Activated T-cell treated with anti-CD3 and anti-CD28 coated beads for 24 hours (primary cell): ENCODE measurements at regions not wholly inside any gene's neighbourhood (a gene's known extent, or its start where the extent isn't known, plus 50 kb on each side); places are given as distances from the start of the nearest gene placed in this dataset.

Experiments
- DNase-seq: peaks from one replicate; pipeline ENCODE4 v3.0.0-alpha.2; 2020; ENCODE audit warnings: low read depth

DNA sequence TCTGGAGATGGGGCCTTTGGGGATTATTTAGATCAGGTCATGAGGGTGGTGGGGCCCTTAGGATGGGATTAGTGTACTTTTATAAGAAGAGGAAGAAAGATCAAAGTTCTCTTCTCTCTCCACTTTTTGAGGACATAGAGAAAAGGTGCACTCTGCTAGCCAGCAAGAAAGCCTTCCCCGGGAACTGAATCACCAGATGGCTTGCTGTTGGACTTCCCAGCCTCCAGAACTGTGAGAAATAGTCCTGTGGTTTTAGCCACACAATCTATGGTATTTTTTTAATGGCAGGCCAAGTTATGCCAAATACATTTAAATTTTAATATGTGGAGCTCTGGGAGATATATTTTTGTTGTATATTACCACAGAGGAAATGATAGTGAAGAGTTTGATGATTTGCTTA, 385.8 kb downstream of the KLF12 start:
- DNase-seq, result no peak

DNA sequence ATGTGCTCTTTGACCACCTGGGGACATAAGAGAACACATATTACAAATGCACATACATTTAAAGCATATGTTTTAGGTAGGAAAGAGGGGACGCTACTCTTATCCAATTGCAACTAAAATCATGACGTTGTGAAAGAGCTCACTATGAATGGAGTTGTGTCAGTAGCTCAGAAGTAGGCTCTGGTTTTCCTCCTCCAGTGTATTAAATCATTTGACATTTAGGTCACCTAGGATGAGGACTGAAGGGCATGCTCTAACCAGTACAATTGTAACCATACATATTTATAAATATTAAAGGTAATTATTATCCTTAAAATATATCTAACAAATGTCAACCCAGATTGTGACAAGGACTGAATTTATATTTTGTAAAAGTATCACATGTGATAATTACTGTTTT, 389.0 kb downstream of the KLF12 start:
- DNase-seq, result no peak

DNA sequence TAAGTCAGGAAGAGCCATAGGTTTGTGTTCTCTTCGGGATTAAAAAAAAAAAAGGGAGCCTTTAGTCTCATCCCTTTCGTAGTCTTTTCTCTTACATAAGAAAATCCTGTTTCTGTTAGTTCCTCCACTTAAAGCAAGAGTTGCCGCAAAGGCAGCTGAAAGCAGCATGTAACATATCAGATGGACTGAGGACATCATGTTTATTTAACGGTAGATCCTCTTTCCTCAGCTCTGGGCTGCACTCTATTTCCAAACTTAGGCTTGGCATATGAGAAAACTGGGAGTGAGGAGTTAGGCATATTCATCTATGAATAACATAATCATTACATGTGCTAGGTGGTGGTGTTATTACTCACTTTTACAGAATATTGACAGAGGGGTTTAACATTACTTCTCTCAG, 391.2 kb downstream of the KLF12 start:
- DNase-seq, result no peak

DNA sequence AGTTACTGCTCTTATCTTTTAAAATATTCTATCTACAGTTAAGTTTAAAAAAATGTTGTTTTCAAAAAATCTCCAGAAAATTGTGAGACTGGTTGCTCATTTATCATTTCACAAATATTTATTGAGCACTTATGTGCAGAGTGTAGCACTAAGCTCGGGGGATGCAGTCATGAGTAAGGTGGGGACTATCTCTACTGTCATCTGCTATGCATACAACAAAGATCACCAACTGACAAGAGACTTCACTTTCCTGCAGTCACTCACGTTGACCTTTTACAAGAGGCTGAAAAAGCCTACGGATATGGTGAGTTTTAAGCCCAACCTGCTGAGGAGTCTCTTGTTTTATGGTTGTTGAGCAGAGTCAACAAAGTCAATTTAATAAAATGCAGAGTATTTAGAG, 392.5 kb downstream of the KLF12 start:
- no peak for DNase-seq

DNA sequence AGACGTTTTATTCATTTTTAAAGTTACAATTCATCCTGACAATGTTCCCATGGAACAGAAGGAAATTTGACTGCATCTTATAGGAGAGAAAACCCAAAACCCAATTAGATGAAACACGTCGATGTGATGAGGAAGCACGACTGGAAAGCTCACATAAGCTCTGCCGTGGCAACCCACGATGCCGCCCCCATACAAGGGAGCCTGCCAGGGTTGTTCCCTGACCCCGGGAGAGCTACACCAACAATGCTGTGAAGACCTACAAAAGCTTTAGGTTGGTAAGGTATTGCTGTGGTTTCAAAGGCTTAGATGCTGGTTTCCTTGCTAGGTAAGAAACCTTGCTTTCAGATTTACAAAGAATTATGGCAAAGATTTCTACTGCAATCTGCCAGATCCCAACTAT, 393.1 kb downstream of the KLF12 start:
- DNase-seq, result no peak

DNA sequence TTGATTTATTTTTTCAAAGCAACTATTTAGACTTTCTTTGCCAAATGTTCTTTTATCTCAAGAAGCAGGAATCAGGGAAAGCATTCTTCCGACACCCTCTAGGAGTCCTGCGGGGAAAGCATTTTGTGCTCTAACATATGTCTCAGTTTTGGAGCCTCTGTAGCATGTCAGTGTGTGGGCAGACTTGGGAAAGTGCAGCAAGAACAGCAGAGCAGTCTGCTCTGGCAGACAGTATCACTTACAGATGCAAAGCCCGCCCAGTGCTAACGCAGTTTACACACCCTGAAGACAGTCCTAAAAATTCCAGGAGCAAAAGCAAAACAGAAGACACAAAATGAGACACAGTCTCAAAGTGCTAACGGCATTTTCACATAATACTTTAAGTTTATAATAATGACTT, 393.5 kb downstream of the KLF12 start:
- DNase-seq, result no peak

DNA sequence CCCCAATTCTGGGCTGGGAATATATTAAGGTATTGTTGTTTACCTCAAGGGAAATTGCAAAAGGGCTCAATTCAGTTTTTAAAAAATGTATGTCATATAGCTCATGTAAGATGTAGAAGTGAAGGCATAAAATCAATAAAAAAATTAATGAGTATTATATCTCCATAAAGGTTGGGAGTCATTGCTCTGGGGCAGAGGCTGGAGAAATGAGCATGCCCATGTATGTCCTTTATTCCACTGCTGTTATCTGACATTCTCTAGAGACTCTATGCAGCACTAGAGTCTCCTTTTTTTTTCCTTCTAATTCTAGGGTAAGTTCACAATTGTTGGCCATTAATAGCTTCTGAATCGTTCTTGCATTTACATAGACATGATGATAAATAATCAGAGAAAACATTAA, 394.8 kb downstream of the KLF12 start:
- DNase-seq, result no peak

DNA sequence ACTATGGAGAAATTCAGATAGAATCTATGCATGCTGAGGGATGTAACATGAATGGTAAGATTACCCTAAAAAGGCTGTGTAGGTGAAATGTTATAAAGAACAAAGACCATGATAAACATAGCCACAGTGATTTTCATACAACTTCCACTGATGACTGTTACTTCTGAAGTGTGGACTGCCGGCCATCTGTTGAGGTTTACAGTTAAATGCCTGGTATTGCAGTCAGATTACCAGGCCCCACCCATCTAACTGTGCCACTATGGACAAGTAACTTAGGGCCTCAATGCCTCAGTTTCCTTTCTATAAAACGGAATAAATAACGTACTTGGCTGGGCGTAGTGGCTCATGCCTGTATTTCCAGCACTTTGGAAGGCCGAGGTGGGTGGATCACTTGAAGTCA, 395.6 kb downstream of the KLF12 start:
- no peak for DNase-seq

DNA sequence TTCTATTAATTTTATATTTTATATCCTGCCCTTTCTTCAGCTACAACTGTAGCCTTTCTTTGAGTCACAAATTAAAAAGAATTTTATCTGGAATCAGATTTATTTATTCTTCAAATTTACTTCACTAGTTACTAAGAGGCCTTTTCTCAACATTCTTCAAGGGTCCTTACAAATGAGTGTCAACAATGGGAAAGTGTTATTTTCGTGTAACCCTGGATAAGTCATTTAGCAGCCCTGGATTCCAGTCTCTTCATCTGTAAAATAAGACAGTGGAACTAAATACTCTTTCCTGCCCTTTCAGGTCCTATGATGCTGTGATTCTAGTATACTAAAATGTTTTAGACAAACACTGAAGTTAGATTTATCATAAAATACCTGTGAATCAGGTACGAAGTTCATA, 397.0 kb downstream of the KLF12 start:
- DNase-seq, result no peak

DNA sequence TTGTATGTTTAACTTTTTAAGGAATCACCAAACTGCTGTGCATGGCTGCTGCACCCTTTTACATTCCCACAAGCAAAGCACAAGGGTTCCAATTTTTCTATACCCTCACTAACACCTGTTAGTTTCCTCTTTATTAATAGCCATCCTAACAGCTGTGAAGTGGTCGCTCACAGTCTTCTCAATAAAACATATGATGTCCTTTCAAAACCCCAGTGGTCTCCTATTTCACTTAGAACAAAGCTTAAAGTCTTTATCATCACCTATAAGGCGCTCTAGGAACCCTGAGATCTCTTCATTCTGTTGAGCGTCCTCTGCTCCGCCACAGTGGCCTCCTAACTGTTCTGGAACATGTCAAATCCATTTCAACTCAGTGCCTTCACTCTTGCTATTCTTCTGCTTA, 400.5 kb downstream of the KLF12 start:
- DNase-seq, result no peak

DNA sequence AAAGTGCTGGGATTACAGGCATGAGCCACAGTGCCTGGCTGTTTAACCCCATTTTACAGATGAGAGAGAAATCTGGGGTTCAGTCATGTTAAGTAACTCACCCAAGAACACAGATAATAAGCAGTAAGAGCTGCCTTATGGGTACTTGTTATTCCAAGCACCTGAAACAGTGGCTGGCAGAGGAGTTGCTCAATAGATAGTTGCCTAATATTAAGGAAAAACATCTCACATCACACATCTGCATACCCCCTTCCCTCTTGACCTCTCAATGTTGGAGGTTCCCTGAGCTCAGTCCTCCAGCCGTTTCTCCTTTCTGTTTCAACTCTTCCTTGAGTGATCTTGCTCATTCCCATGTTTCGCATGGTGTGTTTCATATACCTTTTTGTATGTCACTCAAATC, 401.9 kb downstream of the KLF12 start:
- DNase-seq, result no peak

DNA sequence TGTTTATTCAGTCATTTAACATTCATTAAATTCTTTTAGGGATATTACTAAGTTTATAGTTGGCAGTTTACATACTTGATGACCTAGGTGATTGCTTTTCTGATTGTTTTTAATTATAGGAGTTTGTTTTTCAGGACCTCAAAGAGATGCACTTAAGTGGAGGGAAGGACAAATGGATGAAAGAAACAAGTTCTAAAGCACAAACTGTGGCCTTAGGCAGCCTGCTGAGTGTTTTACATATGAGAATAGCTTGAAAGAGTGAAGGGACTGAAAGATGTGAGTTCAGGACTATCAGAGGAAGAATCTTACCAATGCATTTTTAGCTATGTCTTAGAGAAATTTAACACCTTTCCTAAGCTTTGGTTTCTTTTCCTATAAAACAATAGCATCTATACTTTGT, 402.6 kb downstream of the KLF12 start:
- DNase-seq, result no peak

DNA sequence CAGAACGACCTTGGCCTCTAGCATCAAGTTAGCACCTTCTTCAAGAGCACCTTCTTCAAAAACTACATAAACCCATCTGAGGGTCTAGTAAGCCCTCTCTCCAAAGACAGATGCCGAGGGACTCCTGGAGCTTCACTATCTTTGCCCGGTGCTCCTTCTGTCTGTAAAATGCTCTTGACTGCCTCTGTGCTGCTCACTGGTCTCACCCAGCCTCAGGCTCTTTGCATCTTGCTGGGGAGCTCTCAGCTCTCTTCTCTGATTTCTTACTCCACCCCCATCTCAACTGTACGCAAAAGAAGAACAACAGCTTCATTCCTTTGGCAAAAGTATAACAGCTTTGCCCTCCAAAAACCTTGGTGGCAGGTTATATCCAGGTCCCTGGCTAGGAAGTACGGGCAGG, 404.2 kb downstream of the KLF12 start:
- no peak for DNase-seq

DNA sequence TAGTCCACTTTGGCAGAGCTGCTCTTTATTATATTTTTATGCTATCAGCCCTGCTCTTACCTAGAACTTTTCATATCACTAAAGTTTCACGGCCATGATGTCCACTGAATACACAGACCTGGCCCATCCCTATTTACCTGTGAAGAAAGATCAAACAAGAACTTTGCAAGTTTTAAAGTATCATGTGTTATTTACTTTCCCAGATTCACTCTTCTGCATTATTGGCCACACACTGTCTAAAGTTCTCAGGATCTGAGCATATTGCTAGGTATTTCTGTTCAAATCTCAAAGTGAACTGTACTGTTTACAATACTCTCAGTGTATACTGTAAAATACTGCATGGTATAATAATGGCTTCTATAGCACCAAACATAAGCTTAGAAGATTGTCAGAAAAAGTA, 405.2 kb downstream of the KLF12 start:
- DNase-seq, result no peak

DNA sequence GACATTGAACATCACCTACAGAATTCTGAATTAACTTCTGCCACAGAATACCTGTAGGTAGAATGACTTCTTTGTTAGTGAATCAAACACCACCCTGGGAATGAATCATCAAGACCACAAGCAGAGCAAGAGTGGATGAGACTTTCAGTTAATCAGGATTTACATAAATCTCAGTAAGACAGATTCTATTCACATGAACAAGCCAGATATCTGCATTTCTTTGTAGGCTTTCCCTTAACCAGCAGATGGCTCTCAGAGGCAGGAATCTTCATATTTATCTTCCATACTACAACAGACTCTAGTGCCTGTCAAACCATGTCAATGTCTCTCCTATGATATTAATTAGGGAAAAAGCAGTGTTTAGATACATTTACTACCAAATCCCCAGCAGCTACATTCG, 412.1 kb downstream of the KLF12 start:
- no peak for DNase-seq

DNA sequence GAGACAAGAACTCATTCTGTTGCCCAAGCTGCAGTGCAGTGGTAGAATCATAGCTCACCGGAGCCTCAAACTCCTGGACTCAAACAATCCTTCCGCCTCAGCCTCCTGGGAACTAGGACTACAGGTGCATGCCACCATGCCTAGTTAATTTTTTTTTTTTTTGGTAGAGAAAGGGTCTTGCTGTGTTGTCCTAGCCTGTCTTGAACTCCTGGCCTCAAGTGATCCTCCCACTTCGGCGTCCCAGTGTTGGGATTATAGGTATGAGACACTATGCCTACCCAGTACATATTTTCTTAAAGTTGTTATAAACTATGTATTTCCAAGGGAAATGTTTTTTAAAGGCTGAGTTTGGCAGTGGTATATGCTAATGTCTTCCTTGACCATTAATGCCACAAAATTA, 412.6 kb downstream of the KLF12 start:
- no peak for DNase-seq

DNA sequence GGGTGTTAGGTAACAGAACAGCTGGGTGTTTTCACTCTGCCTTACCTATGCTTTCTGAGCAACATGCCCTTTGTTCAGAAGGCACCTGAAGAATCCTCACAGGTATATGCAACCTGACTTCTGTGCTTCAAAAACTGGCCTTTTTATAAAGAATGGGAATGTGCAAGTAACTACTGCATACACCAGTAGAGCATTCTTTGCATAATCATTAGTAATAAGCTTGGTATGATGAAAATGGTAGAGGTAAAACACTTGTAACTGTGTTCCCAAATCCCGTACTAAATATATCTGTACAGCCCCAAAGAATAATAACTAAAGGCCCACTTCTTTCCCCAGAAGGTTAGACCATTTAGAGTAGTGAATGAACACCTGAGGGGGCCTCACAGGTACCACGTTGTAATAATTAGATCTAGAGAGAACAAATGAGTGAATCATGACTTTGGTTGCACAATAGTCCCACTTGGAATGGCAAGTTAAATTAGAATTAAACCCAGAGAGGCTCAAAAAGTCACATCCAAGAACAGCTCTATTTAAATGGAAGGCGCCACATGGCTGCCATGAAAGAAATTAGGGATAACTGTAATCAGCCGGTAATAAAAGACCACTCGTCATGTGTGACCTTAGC, 413.9 kb downstream of the KLF12 start:
- no peak for DNase-seq

DNA sequence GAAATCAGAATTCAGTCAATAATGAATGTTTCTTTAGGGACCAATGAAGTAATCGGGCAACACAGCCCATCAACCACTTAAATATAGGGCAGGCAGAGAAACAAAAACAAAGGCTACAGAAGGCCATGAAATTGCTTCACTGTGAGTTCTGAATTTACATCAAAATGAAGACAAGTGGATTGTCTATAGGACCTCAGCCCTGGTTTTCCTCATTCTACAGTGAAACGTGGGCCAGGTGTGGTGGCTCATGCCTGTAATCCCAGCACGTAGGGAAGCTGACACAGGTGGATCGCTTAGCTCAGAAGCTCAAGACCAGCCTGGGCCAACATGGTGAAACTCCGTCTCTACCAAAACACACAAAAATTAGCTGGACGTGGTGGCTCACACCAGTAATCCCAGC, 416.0 kb downstream of the KLF12 start:
- DNase-seq, result no peak

DNA sequence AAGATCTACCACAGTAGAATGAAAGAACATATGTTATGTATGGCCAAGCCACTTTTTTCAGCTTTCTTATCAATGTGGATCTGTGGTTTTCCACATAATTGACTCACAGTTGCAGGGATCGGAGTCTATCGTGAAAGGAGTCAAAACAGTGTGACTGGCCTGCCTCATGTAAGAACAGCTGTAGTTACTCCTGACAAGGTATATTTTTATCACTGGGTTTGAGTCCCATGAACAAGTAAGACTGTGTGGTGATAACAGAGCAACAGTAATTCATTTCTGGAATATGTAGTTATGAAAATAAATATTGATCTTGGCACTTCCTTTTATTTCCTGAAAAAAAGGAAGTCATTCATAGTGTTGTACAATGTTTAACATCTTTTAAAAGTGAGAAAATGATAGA, 416.6 kb downstream of the KLF12 start:
- no peak for DNase-seq

DNA sequence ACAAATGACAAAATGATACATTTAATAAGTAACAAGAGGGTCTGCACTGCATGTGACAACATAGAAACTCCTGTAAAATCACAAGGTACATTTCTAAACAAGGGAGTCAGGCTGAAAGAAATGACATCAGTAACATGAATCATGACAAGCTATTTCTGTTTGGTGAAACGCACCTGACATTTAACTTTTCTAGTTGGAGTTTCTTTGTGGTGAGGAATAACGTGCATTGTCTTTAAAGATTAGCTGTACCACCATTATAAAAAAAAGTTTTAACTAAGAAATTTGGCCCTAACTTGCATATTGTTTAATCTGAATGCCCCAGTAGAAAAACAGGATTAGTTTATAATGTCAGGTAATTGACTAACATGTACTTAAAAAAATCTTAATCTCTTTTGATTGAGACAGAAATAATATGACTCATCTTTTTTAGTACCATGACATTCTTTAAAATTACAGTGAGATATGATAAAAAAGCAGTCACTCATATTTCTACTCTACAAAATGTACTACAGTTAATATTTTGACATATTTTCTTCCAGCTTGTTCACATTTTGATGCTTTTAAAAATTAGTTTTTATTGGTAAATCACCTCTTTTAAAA, 418.2 kb downstream of the KLF12 start:
- no peak for DNase-seq

DNA sequence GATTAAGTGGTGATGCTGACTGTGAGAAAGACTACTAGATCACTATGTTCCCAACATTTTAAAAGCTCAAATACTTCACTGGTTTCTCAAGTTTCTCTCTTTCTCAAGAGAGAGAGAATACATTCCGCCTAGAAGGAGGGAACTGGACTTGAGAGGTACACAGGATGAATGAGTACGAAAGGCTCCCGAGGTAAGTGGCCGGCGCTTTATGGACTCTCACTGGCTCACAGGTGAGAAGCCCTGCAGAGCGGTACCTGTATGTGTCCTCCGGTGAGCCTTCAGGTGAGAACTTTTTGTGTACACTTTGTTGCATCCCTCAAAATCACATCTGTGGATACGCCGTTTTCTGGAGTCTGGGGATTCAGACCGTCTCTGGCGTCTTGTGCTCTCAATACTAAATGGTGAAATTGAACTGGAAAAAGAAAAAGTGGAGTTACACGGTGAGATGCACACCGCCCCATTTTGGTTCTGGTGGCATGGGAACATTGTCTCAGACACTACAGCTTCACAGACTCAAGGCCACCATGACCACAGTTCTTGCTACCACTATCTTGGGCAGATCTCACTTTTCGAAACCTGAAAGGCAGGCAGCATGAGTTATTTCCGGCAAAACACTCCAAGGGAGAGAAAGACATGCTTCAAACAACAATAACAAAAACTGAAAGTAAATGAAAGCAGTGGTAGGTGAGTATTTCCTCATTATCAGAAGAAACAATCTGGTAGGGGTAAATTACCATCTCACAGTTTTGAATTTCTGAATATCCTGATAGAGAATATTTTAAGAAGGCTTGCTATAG, 418.9 kb downstream of the KLF12 start:
- peak; percentile 50 for DNase-seq

DNA sequence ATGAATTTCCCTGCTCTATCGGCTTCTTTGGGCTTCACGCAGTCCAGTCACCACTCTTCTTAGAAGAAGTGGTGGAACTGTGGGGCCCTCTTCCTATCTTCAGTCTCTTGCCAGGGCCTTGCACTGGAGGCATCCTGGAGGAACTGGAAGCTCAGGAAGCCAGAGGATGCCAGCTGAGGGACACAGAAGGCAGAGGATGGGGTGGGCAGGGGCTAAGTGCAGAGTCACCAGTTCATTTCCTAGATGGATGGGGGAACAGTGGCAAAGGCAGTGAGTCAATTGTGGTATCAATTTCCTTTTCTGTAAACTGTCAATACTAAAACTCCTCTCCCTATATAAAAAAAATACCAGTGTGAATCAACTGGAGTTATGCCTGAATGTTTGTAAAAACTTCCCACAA, 419.7 kb downstream of the KLF12 start:
- DNase-seq, result no peak

DNA sequence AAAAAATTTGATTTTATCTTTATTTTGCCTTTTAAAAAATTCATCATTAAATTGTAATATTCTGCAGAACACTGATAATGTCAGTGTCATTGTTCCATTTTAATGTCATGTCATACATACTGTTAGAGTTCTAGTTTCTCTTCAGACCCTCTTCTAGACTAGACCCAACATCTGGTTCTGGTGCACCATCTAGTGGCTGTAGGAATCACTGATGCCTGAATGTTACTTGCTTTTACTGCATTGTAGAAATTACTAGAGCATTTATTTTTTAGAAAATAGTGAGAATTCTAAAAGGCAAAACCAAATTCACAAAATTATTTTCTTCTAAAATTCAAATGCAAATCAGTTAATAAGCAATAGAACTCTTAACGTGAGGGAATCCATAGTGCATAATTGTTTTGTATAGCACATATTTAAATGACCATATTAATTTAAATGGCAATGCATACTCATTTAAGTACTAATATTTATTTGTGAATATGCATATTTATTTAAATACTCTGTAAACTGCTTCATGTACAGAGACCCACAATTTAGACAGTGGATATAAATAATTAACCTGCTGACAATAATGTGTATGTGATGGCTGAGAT, 425.7 kb downstream of the KLF12 start:
- DNase-seq, result peak; percentile 46
